Neutrophil (primary cell): ENCODE measurements at regions not wholly inside any gene's neighbourhood (a gene's known extent, or its start where the extent isn't known, plus 50 kb on each side); places are given as distances from the start of the nearest gene placed in this dataset.

Experiments
- H3K27ac ChIP-seq: fragments of 200-600 bp; sonication (generic); 2 replicates; pipeline ENCODE4 v1.5.1; 2016; ENCODE audit warnings: mild to moderate bottlenecking, moderate library complexity
- H3K27me3 ChIP-seq: fragments of 200-600 bp; sonication (generic); 2 replicates; pipeline ENCODE4 v1.6.0; 2016; ENCODE audit warnings: mild to moderate bottlenecking
- H3K36me3 ChIP-seq: fragments of 200-600 bp; sonication (generic); 2 replicates; pipeline ENCODE4 v1.5.1; 2017
- H3K4me1 ChIP-seq, 2 experiments: fragments of 200-600 bp in 1 of 2; sonication (generic) in 1 of 2; 1 replicate in 1 of 2; 2 replicates in 1 of 2; pipeline versions ENCODE4 v1.5.1 to v1.6.1; 2013 to 2016; ENCODE audit warnings: low read depth in 1 of 2, low read length in 1 of 2, mild to moderate bottlenecking in 1 of 2, moderate library complexity in 1 of 2; ENCODE audit not compliant: control insufficient read depth in 1 of 2, insufficient read depth in 1 of 2
- H3K4me3 ChIP-seq, 2 experiments: fragments of 200-600 bp in 1 of 2; sonication (generic) in 1 of 2; 1 replicate in 1 of 2; 2 replicates in 1 of 2; pipeline ENCODE4 v1.5.1; 2013 to 2016; ENCODE audit warnings: low read depth in 1 of 2, low read length in 1 of 2, mild to moderate bottlenecking in 1 of 2, moderate library complexity in 1 of 2
- H3K9me3 ChIP-seq: fragments of 200-600 bp; sonication (generic); 2 replicates; pipeline ENCODE4 v1.5.1; 2016
- CTCF ChIP-seq: fragments of 200-600 bp; sonication (generic); IDR thresholded peaks from 2 replicates; pipeline ENCODE4 v1.5.1; 2016; ENCODE audit warnings: antibody characterized with exemption

- Histone ChIP-seq H3K4me1 (no peaks in the 10 kb centered on the region), H3K27me3 (no peaks in the 10 kb centered on the region), H3K27ac (no peak overlapping the region), H3K4me3 (no peak overlapping the region), H3K9me3 (no peaks in the 10 kb centered on the region), H3K36me3 (no peaks in the 10 kb centered on the region)
- TF ChIP-seq CTCF = no peak
Observed at GRCh38 chrX:128739539-128739938, 687.3 kb upstream of the ACTRT1 start.

GRCh38 chrX:128728943-128729342 is 676.7 kb upstream of the ACTRT1 start:
- H3K4me1 ChIP-seq = no peaks in the 10 kb centered on the region
- H3K9me3 ChIP-seq = no peaks in the 10 kb centered on the region
- H3K27ac ChIP-seq = no peak overlapping the region
- no peaks in the 10 kb centered on the region for H3K36me3 ChIP-seq
- TF ChIP-seq CTCF = no peak
- H3K27me3 ChIP-seq = no peaks in the 10 kb centered on the region
- H3K4me3 ChIP-seq = no peak overlapping the region

- TF ChIP-seq CTCF = no peak
Observed at GRCh38 chrX:128717635-128718578, 665.7 kb upstream of the ACTRT1 start.

GRCh38 chrX:128714425-128714824 is 662.2 kb upstream of the ACTRT1 start:
- Histone ChIP-seq H3K36me3 (no peaks in the 10 kb centered on the region), H3K27me3 (no peaks in the 10 kb centered on the region), H3K4me3 (no peak overlapping the region), H3K4me1 (no peaks in the 10 kb centered on the region), H3K27ac (no peak overlapping the region), H3K9me3 (no peaks in the 10 kb centered on the region)
- TF ChIP-seq CTCF = no peak

More at GRCh38 chrX:128717635-128718578, 665.7 kb upstream of the ACTRT1 start:
- no peak overlapping the region for H3K27ac ChIP-seq
- no peaks in the 10 kb centered on the region for H3K36me3 ChIP-seq
- H3K4me3 ChIP-seq = no peak overlapping the region
- H3K27me3 ChIP-seq = no peaks in the 10 kb centered on the region
- H3K9me3 ChIP-seq = no peaks in the 10 kb centered on the region
- H3K4me1 ChIP-seq = no peaks in the 10 kb centered on the region

- H3K4me1 ChIP-seq = no peaks in the 10 kb centered on the region
- no peaks in the 10 kb centered on the region for H3K27me3 ChIP-seq
- no peak overlapping the region for H3K4me3 ChIP-seq
- H3K36me3 ChIP-seq = no peaks in the 10 kb centered on the region
- no peak overlapping the region for H3K27ac ChIP-seq
- no peak for TF ChIP-seq CTCF
- no peaks in the 10 kb centered on the region for H3K9me3 ChIP-seq
Observed at GRCh38 chrX:128699716-128700285, 647.6 kb upstream of the ACTRT1 start.
